Tibial nerve (tissue), 4 donors: ENCODE measurements at regions not wholly inside any gene's neighbourhood (a gene's known extent, or its start where the extent isn't known, plus 50 kb on each side); places are given as distances from the start of the nearest gene placed in this dataset.

Experiments
- EP300 ChIP-seq, 2 donors: sonication (generic); formaldehyde crosslinking; IDR thresholded peaks; one replicate each; pipeline ENCODE4 v1.6.1; 2017; ENCODE audit warnings: antibody characterized with exemption in 2 of 2, mild to moderate bottlenecking in 1 of 2
- POLR2A ChIP-seq, 2 donors: fragments of 450-650 bp; IDR thresholded peaks; one replicate each; pipeline ENCODE4 v1.6.1; 2017; ENCODE audit warnings: antibody characterized with exemption in 2 of 2, mild to moderate bottlenecking in 2 of 2, moderate library complexity in 2 of 2
- TF ChIP-seq, protein P1 (sequence below), 5 experiments: fragments of 200-600 bp in 3 of 5; fragments of 450-650 bp in 2 of 5; sonication (generic) in 3 of 5; IDR thresholded peaks; one replicate each; pipeline ENCODE4 v1.5.1; 2016 to 2019; ENCODE audit warnings: antibody characterized with exemption in 5 of 5, mild to moderate bottlenecking in 3 of 5, moderate library complexity in 2 of 5

DNA sequence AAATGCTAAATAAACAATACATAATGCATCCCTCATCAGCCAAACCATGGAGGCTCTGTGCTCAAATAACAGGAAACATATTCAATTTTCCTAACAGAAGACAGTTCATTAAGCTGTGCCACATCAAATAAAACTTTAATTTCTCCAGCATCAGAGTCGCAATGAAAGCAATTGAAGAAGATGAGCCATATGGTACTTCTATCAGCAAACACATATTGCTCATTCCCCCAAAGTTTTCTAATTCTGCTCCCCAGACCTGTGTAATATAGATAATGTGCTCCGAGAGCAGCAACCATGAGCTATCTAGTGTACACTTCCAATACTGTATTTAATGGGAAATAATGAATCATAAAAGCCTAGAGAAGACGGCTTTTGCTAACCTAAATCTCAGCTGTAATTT is 263.2 kb downstream of the MEIS1 start:
- TF ChIP-seq, protein P1, sequence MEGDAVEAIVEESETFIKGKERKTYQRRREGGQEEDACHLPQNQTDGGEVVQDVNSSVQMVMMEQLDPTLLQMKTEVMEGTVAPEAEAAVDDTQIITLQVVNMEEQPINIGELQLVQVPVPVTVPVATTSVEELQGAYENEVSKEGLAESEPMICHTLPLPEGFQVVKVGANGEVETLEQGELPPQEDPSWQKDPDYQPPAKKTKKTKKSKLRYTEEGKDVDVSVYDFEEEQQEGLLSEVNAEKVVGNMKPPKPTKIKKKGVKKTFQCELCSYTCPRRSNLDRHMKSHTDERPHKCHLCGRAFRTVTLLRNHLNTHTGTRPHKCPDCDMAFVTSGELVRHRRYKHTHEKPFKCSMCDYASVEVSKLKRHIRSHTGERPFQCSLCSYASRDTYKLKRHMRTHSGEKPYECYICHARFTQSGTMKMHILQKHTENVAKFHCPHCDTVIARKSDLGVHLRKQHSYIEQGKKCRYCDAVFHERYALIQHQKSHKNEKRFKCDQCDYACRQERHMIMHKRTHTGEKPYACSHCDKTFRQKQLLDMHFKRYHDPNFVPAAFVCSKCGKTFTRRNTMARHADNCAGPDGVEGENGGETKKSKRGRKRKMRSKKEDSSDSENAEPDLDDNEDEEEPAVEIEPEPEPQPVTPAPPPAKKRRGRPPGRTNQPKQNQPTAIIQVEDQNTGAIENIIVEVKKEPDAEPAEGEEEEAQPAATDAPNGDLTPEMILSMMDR (IDR thresholded peaks at IDR 0.05) = no peak
- TF ChIP-seq EP300 (IDR thresholded peaks at IDR 0.05) (no peak), POLR2A (IDR thresholded peaks at IDR 0.05) (no peak)
